ENCODE measurements at regions not wholly inside any gene's neighbourhood (a gene's known extent, or its start where the extent isn't known, plus 50 kb on each side); places are given as distances from the start of the nearest gene placed in this dataset.
A peak's percentile ranks its signal among the peaks of the same experiment; 100 is the strongest.

DNA sequence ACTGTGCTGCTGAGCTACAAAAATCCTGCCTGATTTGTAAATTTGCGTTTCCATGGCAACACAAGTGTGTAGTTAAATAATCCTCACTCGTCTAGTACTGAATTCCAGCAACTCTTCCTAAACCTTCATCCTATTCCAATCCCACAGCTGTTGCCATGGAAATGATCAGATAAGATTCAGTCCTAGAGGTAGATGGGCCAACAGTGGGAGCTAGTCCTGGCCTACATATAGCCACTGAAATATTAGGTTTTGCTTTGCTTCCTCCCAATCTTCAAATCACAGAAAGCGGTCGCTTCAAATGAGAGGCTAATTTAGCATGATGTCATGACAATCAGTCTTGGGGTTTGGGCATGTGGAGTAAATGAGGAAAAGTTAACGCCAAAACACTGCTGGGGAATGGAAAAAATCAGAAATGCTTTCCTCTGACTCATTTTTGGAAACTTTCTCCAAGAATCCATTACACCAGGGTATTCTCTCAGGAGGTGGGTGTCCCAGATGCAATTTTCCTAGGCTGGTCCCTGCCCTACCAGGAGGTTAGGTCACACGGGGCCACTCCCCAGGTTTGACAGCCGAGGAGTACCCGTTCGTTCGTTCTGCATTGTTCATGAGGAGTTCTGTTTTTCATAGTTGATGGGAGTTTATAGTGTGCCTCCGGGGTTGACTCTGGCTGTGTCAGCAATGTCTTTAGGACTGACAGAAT lies 159.2 kb upstream of the SLCO3A1 start:
- DNase-seq (ENCODE audit: low read depth, low spot score): peak; percentile 74
- TF ChIP-seq, protein P1, sequence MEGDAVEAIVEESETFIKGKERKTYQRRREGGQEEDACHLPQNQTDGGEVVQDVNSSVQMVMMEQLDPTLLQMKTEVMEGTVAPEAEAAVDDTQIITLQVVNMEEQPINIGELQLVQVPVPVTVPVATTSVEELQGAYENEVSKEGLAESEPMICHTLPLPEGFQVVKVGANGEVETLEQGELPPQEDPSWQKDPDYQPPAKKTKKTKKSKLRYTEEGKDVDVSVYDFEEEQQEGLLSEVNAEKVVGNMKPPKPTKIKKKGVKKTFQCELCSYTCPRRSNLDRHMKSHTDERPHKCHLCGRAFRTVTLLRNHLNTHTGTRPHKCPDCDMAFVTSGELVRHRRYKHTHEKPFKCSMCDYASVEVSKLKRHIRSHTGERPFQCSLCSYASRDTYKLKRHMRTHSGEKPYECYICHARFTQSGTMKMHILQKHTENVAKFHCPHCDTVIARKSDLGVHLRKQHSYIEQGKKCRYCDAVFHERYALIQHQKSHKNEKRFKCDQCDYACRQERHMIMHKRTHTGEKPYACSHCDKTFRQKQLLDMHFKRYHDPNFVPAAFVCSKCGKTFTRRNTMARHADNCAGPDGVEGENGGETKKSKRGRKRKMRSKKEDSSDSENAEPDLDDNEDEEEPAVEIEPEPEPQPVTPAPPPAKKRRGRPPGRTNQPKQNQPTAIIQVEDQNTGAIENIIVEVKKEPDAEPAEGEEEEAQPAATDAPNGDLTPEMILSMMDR (IDR thresholded peaks at IDR 0.05; ENCODE audit: low read depth, low read length): no peak
- in situ Hi-C loops (cut with HindIII; ENCODE audit: low sequenced_read_pairs): no loop called here
- H3K4me3 ChIP-seq (ENCODE audit: low read depth, low read length): no peak overlapping the region

GRCh38 chr15:91694831-91695210 lies 158.7 kb upstream of the SLCO3A1 start:
- DNase-seq (ENCODE audit: low read depth, low spot score): peak; percentile 54
- TF ChIP-seq, protein P1 (IDR thresholded peaks at IDR 0.05; ENCODE audit: low read depth, low read length): no peak
- in situ Hi-C loops (cut with HindIII; ENCODE audit: low sequenced_read_pairs): no loop called here
- H3K4me3 ChIP-seq (ENCODE audit: low read depth, low read length): no peak overlapping the region

DNA sequence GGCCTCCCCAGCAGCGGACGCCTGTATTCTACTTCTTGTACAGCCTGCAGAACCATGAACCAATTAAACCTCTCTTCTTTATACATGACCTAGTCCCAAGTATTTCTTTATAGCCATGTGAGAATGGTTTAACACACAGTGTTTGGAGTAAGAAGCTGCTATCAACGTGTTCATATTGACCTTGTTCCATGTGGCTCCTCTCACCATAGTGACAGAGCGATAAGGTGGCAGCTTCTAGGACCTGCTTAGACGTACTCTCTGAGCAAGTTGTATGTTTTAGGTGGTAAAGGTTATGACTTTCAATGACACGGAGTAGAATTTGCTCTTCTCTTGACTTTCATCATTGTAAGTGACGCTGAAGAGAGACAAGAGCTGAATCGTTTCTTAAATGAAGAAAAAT lies 157.7 kb upstream of the SLCO3A1 start:
- DNase-seq (ENCODE audit: low read depth, low spot score): no peak
- TF ChIP-seq, protein P1 (IDR thresholded peaks at IDR 0.05; ENCODE audit: low read depth, low read length): no peak
- H3K4me3 ChIP-seq (ENCODE audit: low read depth, low read length): no peak overlapping the region
- in situ Hi-C loops (cut with HindIII; ENCODE audit: low sequenced_read_pairs): no loop called here

GRCh38 chr15:91696981-91697380 lies 156.5 kb upstream of the SLCO3A1 start:
- in situ Hi-C loops (cut with HindIII; ENCODE audit: low sequenced_read_pairs): no loop called here
- peak; percentile 7 for DNase-seq (ENCODE audit: low read depth, low spot score)
- TF ChIP-seq, protein P1 (IDR thresholded peaks at IDR 0.05; ENCODE audit: low read depth, low read length): no peak
- no peak overlapping the region for H3K4me3 ChIP-seq (ENCODE audit: low read depth, low read length)

DNA sequence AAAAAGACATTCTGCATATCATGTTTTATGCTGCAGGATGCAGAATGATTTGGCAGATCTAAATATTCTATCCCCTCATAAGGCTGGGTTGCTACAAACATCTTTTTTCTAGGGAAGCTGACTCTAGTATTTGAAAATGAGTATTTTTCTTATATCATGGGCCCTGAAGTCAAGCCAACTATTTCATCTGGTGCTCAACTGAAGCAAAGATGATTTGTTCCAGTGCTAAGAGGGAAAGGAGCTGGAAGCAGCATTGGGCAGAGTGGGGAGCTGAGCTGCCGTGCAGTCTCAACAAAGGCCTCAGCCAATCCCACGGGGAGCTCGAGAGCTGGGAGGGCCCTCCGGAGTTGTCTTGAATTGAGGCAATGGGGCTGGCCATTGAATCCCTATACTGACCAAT lies 155.3 kb upstream of the SLCO3A1 start:
- TF ChIP-seq, protein P1 (IDR thresholded peaks at IDR 0.05; ENCODE audit: low read depth, low read length): no peak
- no peak overlapping the region for H3K4me3 ChIP-seq (ENCODE audit: low read depth, low read length)
- in situ Hi-C loops (cut with HindIII; ENCODE audit: low sequenced_read_pairs): no loop called here
- no peak for DNase-seq (ENCODE audit: low read depth, low spot score)

DNA sequence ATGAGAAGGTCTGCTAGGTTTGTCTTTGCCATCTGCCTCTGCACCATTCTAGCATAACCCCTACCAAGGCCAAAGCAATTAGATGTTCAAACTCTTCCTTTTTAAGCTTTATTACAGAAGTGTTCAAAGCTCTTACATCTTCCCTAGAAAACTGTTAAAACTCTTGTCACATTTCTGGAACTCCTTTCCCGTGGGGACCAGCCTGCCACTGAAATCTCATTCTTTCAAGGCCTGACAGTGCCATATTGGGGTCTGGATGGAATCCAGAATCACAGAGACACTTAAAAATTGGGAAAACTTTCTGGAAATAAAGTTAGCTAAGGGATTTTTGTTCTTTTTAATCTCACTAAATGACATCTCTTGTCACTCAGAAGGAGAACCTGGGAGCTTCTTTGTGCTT lies 153.8 kb upstream of the SLCO3A1 start:
- TF ChIP-seq, protein P1 (IDR thresholded peaks at IDR 0.05; ENCODE audit: low read depth, low read length): no peak
- no peak for DNase-seq (ENCODE audit: low read depth, low spot score)

More for the DNA sequence above, 153.8 kb upstream of the SLCO3A1 start:
- in situ Hi-C loops (cut with HindIII; ENCODE audit: low sequenced_read_pairs): no loop called here
- no peak overlapping the region for H3K4me3 ChIP-seq (ENCODE audit: low read depth, low read length)

All from astrocyte of the spinal cord (primary cell).